ENCODE measurements at regions not wholly inside any gene's neighbourhood (a gene's known extent, or its start where the extent isn't known, plus 50 kb on each side); places are given as distances from the start of the nearest gene placed in this dataset.

- H3K9me3 ChIP-seq: no peaks in the 10 kb centered on the region
- H3K4me1 ChIP-seq: no peaks in the 10 kb centered on the region
- no peaks in the 10 kb centered on the region for H3K27me3 ChIP-seq
- no peak for DNase-seq
- no peak overlapping the region for H3K27ac ChIP-seq
- no peak overlapping the region for H3K4me3 ChIP-seq
- intact Hi-C loops (cut with DNase I): no loop called here
- TF ChIP-seq, protein P1, sequence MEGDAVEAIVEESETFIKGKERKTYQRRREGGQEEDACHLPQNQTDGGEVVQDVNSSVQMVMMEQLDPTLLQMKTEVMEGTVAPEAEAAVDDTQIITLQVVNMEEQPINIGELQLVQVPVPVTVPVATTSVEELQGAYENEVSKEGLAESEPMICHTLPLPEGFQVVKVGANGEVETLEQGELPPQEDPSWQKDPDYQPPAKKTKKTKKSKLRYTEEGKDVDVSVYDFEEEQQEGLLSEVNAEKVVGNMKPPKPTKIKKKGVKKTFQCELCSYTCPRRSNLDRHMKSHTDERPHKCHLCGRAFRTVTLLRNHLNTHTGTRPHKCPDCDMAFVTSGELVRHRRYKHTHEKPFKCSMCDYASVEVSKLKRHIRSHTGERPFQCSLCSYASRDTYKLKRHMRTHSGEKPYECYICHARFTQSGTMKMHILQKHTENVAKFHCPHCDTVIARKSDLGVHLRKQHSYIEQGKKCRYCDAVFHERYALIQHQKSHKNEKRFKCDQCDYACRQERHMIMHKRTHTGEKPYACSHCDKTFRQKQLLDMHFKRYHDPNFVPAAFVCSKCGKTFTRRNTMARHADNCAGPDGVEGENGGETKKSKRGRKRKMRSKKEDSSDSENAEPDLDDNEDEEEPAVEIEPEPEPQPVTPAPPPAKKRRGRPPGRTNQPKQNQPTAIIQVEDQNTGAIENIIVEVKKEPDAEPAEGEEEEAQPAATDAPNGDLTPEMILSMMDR (IDR thresholded peaks at IDR 0.05): no peak
- no peaks in the 10 kb centered on the region for H3K36me3 ChIP-seq
- ATAC-seq: no peak
Measured at GRCh38 chr7:136339464-136339863, 362.3 kb upstream of the MTPN start.

DNA sequence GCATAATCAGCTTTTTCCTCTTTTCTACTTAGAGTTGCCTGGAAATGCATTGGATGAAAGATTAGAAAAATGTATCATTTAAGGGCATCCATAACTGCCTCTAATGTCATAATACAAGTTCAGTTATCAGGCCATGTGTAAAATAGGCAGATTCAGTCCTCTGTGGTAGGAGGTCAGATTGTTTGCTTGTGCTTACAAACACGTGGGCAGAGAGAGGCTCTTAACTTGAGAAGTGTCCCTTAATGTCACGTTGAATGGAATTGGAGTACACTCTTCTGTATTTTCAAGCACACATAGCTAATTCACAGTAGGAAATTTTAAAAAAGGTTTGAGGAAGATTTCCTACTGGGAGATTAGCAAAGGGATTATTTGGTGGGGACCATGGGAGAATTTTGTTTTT lies 359.8 kb upstream of the MTPN start:
- intact Hi-C loops (cut with DNase I): loop anchor here in 1 of 10 donors (2.0 kb wide), 1 partner anchor 14 kb away; no protein-coding TSS in a partner anchor
- Histone ChIP-seq H3K27ac (no peak overlapping the region), H3K36me3 (no peaks in the 10 kb centered on the region), H3K4me3 (no peak overlapping the region), H3K4me1 (no peaks in the 10 kb centered on the region), H3K27me3 (no peaks in the 10 kb centered on the region), H3K9me3 (no peaks in the 10 kb centered on the region)
- TF ChIP-seq, protein P1 (IDR thresholded peaks at IDR 0.05): no peak
- no peak for DNase-seq
- ATAC-seq: no peak
- WGBS, 2 donors: 48 to 56% methylated on average over 2 of the region's 2 CpGs

DNA sequence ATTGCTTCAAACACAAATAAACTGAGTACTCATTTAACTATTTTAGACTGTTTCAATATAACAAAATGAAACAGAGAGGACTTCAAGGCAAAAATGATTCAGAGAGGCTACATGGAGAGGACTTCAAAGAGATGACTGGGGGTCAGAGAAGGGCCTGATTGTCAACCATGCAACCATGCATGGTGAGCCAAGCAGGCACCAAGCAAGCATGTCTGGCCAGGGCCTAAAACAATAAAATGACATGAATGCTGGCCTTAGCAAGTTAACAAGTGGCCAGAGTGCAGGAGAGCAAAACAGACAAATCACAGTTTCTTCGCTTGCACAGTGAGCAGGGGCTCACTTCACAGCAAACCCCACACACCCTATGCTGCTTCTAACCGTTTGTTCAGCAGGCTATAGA lies 356.5 kb upstream of the MTPN start:
- Histone ChIP-seq H3K4me1 (no peaks in the 10 kb centered on the region), H3K9me3 (no peaks in the 10 kb centered on the region), H3K27me3 (peaks cover 0 to 3% (median 0%) of the 10 kb centered on the region in 7 donors), H3K36me3 (no peaks in the 10 kb centered on the region), H3K4me3 (no peak overlapping the region), H3K27ac (no peak overlapping the region)
- WGBS, 2 donors: 87 to 95% methylated on average over 2 of the region's 2 CpGs
- intact Hi-C loops (cut with DNase I): no loop called here
- ATAC-seq: no peak
- TF ChIP-seq, protein P1 (IDR thresholded peaks at IDR 0.05): no peak
- no peak for DNase-seq

- ATAC-seq: no peak
- intact Hi-C loops (cut with DNase I): no loop called here
- no peak overlapping the region for H3K4me3 ChIP-seq
- H3K9me3 ChIP-seq: no peaks in the 10 kb centered on the region
- peaks cover 0 to 3% (median 0%) of the 10 kb centered on the region in 7 donors for H3K27me3 ChIP-seq
- no peak overlapping the region for H3K27ac ChIP-seq
- DNase-seq: no peak
- no peaks in the 10 kb centered on the region for H3K36me3 ChIP-seq
- H3K4me1 ChIP-seq: no peaks in the 10 kb centered on the region
- 31 to 48% methylated on average over 4 of the region's 4 CpGs for WGBS, 2 donors
- TF ChIP-seq, protein P1 (IDR thresholded peaks at IDR 0.05): no peak
Measured at GRCh38 chr7:136326045-136326609, 349.0 kb upstream of the MTPN start.
